ENCODE measurements at regions not wholly inside any gene's neighbourhood (a gene's known extent, or its start where the extent isn't known, plus 50 kb on each side); places are given as distances from the start of the nearest gene placed in this dataset.

- TF ChIP-seq CTCF (IDR thresholded peaks at IDR 0.05) = no peak
- no peak for TF ChIP-seq POLR2AphosphoS5 (IDR thresholded peaks at IDR 0.05)
These were observed 311.8 kb upstream of the ZNF32 start for GRCh38 chr10:43960477-43960876.

Data from gastroesophageal sphincter (tissue), 3 donors.